ENCODE measurements at regions not wholly inside any gene's neighbourhood (a gene's known extent, or its start where the extent isn't known, plus 50 kb on each side); places are given as distances from the start of the nearest gene placed in this dataset.

DNA sequence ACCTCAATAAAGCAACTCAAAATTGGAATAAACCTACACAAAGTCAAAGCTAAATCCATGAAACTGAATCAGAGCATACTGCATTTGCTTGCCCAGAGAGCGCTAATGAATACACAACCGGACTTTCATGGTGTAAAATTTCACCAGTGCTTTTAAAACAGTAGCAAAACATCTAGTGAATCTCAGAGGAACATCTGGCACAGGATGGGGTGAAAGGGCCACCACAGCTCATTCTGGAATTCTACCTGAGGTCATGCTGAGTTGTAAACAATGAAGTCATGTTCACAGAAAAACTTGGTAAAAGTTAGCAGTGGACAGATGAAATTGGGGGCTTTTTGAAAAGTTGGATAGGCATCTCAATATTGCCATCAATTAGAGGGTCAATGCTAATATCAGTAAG is 125.6 kb upstream of the STXBP5 start:
- TF ChIP-seq, protein P1, sequence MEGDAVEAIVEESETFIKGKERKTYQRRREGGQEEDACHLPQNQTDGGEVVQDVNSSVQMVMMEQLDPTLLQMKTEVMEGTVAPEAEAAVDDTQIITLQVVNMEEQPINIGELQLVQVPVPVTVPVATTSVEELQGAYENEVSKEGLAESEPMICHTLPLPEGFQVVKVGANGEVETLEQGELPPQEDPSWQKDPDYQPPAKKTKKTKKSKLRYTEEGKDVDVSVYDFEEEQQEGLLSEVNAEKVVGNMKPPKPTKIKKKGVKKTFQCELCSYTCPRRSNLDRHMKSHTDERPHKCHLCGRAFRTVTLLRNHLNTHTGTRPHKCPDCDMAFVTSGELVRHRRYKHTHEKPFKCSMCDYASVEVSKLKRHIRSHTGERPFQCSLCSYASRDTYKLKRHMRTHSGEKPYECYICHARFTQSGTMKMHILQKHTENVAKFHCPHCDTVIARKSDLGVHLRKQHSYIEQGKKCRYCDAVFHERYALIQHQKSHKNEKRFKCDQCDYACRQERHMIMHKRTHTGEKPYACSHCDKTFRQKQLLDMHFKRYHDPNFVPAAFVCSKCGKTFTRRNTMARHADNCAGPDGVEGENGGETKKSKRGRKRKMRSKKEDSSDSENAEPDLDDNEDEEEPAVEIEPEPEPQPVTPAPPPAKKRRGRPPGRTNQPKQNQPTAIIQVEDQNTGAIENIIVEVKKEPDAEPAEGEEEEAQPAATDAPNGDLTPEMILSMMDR (IDR thresholded peaks at IDR 0.05; ENCODE audit: insufficient read depth, low read depth, low read length), result no peak
- no peak for TF ChIP-seq EZH2 (IDR thresholded peaks at IDR 0.05; ENCODE audit: insufficient read depth, low read length)
